ENCODE measurements at regions not wholly inside any gene's neighbourhood (a gene's known extent, or its start where the extent isn't known, plus 50 kb on each side); places are given as distances from the start of the nearest gene placed in this dataset.

DNA sequence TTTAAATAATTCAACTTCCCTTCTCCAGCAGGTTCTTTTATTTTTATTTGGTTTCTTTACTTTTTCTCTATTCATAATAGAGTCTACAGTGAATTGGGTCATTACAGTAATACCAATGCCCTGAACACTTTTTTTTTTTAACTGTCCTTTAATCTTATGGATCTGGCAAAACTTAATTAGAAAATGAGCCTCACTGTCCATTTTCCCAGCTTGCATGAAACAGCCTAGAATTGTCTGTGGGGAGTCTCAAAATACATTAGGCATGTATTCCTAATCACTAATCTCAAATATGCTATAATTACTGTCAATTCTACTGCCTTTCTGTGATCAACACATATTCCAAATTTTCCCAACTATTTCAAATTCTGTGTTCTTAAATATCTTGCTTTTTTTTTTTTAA, 406.8 kb downstream of the ANXA1 start:
- no peak for DNase-seq (ENCODE audit: low spot score)

DNA sequence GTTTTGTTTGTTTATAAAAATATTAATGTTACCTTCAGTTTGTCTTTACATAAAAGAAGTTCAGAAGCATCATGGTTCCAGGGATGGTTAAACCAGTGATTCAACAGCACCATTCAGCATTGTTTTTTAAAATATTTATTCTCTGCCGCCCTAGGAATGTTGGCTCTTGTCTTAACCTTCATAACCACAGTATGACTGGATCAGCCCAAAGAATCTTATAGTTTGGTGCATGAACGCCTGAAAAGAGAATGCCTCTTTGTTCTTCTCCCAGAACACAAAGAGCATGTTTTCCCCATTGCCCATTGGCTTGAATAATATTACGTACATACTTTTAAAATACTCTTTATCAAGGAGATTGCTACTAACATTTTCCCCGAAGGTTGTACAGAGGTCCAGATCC, 413.4 kb downstream of the ANXA1 start:
- DNase-seq (ENCODE audit: low spot score): no peak

DNA sequence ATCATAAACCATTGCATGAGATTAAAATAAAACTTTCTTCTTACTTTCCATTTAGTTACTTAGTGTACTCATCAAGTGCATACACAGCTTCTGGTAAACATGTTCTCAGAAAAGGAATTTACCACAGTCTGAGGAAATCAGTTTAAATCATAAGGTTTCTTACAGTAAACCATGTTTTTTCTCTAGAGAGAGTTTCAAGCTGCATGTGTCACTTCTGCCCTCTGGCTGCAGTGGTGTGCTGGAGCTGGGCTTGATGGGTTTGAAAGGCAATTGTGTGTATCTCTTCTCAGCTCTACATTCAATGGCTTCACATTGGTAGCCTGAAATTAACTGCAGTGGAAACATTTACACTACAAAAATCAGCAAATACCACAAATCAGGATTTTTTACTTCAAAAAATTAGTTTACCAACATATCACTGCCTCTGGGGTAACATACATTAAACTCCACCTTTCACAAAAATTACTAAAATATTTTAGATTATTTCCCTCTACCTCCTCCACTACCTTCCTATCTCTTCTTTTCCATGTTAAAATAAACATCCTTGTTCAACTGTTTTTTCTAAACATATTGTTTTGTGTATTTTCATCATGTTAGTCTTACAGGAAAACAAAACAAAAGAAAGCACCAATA, 414.3 kb downstream of the ANXA1 start:
- DNase-seq (ENCODE audit: low spot score): no peak

DNA sequence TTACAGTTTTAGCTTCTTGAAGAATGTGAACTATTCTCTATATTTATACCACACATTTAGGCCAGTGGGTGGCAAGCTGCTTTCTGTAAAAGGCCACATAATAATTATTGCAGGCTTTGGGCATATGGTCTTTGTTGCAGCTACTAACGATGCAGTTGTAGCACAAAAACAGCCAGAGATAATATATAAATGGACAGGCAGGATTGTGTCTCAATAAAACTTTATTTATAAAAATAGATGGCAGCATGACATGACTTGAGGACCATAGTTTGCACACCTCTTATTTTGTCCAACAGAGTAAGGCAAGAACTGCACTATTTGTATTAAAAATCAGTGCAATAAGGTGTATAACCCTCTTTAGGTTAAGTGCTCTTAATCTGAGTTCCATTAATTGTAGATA, 415.0 kb downstream of the ANXA1 start:
- DNase-seq (ENCODE audit: low spot score): no peak

DNA sequence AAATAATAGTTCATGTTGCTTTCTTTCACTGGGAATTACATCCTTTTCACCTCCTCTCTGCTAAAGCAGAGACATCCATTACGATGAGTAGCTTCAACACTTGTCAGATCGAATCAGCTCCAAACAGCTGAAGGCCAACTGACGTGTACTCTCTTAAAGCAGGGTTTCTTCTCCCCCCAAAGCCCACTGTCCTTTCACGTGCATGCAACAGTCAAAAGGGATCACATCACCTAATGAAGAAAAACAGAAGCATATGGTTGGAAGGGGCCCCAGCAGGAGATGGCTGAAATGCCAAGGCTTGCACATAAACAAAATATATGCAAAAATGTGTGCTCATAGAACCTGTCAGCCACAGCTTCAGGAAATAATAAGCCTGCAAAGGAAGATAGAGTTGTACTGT, 421.6 kb downstream of the ANXA1 start:
- no peak for DNase-seq (ENCODE audit: low spot score)

DNA sequence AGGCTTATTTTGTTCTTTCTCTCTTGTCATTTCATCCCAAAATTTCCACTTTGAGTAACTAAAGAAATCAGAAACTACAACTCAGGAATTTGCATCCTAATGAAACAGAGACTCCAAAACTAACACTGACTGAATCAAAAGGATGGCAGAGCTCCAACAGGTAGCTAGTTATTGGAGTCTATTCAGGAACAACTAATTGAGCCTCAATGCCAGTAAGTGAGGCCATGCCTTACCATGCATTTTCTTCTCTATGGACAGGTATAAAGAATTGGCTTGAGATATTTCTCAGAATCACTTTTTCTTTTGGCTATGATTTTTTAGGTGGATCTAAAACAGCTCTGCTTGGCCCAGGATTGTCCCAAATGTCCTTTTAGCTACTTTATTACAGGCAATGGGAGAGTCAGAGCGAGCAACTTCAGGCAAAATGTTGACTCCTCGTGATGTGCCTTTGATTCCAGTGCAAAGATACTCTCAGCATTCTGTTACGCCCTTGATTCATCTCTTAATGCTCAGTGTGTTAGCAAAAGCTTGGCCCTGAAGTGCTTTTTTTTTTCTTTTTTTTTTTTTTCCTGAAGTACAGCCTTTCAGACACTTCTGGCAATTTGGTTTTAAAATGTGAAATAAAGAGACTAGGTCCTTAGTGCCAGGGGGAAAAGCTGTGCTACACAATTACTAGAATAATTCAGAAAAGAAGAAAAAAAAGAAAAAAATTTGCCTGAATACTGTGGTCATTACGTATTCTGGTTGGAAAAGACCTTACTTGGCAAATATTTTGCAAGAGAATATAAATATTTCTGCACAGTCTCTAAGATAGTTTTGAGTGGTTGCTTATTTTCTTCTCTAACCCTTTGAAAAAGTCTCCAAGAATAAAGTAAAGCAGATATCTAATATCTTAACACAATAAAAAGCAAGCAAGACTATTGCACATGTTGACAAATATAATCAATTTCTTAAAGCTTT, 423.7 kb downstream of the ANXA1 start:
- DNase-seq (ENCODE audit: low spot score): no peak

DNA sequence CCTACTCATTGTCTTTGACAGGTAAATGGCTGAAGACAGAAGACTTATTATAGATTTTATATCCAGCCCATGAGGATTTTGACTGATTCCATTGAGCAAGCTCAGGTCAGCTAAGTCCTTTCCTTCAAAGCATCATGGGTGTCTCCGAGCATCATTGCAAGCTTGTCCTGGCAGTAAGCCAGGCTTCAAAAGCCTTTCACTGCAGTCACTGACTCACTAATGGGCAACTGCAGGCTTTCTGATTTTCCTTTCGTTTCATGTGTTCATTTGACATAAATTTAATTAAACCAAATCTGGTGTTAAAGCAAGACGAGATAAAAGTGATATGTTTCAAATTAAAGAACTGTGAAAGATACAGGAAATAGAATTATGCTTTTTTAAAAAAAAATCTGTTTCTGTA, 426.2 kb downstream of the ANXA1 start:
- DNase-seq (ENCODE audit: low spot score): no peak

DNA sequence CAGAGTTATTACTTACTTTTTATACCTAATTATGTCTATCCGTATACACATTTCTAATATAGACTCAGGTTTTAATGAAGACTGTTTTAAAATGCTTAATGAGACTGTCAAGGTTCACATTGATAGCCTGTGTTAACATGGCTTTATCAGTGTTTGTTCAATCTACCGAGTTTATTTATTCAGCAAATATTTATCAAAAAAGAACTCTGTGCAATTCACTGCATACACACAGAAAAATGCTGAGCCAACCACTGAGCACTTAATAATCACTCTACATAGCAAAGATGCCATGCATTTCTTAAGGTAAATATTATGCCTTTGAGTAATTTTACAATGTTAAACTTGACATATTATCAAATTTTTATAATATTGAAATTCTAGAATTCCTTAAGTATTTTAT, 428.2 kb downstream of the ANXA1 start:
- DNase-seq (ENCODE audit: low spot score): no peak

DNA sequence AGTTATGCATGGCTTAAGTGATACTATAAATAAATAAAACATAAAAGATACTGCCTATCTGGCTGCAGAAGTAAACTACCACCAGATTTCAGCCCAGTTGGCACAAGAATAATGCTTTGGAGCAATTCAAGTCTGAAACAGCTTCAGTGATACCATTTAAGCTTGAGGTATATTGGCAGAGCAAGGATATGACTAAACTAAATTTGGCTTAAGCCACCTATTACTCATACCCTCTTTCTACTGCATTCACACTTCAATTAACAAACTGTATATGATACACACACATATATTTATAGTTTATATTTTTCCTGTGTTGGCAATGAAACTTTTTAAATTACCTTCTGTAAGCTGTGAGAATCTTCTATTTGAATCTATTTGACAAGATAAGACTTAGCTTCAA, 431.9 kb downstream of the ANXA1 start:
- DNase-seq (ENCODE audit: low spot score): no peak

DNA sequence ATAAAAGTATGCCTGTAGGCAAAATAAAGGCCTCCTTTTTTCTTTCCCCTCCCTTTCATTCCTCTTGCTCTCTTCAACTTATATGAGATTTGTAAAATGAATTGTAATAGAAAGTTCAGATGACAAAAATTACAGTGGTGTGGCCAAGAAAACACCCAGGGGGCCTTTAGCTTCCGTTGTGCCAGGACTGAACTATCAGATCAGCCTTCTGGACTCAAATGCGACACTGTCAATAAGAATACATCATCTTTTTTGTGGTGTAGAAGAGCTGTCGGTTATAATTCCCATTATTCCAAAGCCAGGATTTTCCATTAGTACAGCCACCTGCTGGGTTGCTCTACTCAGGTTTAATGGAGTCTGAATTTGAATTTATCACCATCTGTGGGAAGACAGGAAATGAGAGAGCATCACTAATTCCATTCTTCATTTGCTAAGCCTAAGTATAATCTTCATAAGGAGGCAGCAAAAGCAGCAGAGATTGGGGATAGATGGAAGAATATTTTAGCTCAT, 443.4 kb downstream of the ANXA1 start:
- no peak for DNase-seq (ENCODE audit: low spot score)

DNA sequence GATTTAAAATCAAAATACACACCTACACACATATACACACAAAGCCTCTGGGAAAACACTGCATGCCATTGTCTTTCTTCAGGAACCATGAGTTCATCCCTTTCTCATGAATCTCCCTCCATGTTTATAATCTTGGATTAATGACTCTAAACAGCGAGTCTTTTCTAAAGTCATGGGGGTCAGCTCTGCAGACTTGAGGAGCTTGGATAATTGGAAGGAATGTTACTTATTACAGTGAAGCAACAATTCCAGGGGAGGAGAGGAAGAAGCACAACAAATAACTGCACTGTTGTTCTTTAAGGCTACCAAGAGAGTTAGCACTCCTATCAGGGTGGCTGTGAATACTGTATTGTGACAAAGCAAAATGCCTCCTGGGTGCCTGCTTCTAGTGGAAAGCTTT, 444.7 kb downstream of the ANXA1 start:
- DNase-seq (ENCODE audit: low spot score): no peak

DNA sequence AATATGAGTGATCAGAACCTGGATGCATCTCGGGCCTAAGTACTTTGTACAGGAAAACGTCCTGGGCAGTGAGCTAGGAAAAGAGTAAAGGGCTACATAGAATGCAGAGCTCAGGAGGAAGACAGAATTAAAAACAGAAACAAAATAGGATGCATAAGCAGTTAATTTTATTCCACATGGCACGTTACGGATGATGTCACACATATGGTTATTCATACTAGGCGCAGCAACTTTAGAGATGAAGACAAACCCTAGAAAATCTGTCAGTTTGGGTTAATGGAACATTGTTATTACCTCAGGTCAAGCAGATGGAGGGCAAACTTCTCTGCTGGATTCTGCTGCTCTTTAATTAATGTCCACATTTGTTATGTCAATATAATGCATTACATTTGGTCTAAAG, 445.4 kb downstream of the ANXA1 start:
- DNase-seq (ENCODE audit: low spot score): no peak

DNA sequence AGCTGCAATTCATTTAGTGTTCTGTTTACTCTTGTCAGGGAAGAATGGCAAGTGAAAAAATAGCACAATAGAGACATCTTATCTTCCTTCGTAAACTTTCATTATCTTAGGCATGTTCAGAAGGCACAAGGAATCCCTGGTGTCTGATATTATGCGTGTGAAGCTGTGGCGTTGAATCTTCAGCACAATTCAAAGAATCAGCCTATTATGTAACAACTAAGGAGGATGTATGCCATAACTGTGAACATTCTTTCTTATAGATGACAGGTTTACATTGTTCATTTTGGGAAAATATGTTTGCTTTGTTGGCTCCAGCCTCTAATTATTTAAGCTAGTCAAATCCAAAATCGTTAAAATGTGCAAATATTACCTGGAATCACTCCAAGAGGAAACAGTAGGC, 446.1 kb downstream of the ANXA1 start:
- DNase-seq (ENCODE audit: low spot score): no peak

DNA sequence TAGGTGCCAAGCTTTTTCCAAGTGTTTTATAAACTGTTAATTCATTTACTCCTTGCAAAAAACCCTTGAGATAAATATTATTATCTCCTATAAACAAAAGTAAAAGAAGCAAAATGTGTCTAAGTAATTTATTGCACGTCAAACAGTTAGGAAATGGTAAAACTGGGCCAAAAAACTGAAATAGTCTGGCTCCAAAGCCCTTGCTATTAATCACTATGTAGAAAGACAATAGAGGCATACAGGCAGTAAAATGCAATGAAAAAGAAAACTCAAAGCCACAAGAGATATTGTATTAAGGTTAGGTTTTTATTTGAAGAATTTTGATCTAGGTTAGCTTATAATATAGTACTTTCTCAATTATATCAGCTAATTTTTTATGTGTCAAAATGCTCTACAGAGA, 457.7 kb downstream of the ANXA1 start:
- no peak for DNase-seq (ENCODE audit: low spot score)

DNA sequence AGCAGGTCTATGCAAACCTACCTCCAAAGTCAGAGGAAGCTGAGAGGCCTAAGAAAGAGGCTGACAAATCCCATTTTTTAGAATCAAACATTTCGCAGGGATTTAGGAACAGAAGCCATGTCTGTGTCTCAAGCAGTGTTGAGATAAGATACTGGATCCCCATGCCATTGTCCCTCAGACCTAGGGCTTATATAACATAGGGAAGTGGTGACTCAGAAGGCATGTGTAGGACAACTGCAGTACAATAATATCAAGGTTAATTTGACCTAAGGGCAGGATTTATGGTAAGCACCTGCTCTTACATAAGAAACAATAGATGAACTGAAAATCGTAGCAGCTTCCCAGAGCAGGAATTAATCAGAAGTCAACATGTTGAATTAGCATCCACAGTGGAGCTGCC, 459.4 kb downstream of the ANXA1 start:
- DNase-seq (ENCODE audit: low spot score): no peak

DNA sequence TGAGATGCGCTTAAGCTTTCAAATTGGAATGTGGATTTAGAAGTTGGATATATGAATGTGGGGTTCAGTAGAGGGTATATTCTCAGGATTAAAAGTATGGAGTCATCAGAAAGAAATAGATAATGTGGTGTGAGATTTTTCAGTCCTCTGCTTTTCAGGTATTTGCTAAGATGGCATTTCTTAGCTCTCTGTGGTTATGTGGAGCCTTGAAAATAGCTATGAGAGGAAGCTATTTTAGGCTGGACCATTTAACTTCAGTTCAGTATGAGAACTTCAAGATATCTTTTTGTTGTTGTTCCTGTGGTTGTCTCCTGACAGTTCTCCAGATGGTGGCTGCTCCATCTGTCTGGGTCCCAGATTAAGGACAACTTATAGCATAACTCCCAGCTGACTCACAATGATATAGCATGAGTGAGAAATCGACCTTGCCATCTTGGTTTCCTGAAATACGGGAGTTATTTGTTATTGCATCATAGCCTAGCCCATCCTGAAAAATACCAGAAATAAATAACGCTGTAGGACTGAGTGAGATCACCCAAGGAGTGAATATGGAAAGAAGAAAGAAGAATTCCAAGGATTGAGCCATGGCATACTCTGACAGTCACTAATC, 461.5 kb downstream of the ANXA1 start:
- no peak for DNase-seq (ENCODE audit: low spot score)

DNA sequence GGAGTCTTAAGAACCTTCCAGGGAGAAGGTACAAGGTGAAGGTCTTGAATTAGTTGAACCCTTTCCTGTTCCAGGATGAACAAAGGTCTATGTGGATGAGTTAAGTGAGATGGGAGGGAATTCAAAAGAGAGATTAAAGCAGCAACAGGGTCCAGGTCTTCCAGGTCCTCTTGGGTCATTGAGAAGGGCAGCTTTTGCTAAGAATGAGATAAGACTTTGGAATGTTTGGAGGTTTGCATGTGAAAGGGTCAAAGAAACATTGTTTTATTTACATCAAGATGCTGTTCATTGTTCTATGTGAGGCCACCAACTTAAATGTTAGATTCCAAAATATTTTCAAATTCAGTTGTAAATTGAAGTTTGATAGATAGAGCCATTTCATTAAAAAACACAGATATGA, 463.9 kb downstream of the ANXA1 start:
- DNase-seq (ENCODE audit: low spot score): no peak

DNA sequence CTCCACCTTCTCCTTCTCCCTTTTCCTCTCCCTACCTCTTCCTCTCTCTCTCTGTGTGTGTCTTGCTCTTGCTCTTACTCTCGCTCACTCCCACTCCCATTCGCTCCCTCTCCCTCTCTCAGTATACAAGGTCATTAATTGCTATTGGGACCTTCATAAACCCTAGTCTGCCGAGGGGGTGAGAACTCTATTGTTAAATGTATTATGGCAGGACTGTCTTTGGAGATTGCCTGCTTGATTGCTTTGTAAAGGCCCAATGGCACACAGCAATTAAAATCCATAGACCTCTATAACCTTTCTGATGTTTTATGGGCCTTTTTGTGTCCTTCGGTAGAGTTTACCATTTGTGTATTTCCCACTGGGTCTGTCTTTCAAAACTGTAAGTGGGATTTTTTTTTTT, 465.9 kb downstream of the ANXA1 start:
- DNase-seq (ENCODE audit: low spot score): no peak

DNA sequence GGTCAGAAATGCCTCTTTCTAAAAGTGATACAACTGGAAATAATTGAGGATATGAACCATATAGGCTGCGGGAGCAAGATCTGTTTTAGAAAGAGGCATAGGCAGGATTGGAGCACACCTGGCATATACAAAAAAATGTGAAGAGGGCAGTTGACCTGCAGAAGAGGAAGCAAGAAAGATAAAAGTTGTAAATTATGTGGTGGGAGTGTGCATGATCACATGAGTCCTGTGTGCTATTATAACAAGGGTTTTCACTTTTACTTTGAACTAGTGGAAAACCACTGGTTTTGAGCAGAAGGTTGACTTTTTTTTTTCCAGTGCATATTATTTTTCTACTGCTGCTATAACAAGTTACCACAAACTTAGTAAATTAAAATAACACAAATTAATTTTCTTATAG, 489.3 kb downstream of the ANXA1 start:
- DNase-seq (ENCODE audit: low spot score): no peak

DNA sequence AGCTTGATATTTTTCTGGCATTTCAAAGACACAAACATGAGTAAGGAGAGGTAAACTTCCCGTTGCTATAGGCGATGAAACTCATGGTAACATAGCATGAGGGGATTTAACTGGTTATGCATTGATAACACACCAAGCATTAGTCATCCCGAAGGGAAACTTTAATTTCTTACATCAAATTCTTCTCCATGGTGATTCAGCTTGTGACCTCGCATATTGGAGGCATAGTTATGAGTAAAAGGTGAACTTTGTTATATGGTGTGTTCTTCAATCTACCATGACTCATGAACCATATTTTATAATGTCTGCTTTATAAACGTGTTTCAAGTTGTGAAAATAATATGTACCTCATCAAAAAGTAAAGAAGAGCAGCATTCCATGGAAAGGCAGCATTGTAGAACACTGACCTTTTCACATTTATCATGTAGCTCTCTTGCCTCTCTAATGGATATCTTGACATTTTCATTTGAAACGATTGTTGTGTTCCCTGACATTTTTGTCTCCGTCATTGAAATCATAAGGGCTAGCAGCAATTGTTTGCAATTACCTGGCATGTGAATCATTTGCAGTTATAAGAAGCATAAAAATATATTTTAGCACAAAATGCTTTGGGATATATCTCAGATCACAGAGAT, 491.8 kb downstream of the ANXA1 start:
- DNase-seq (ENCODE audit: low spot score): no peak

DNA sequence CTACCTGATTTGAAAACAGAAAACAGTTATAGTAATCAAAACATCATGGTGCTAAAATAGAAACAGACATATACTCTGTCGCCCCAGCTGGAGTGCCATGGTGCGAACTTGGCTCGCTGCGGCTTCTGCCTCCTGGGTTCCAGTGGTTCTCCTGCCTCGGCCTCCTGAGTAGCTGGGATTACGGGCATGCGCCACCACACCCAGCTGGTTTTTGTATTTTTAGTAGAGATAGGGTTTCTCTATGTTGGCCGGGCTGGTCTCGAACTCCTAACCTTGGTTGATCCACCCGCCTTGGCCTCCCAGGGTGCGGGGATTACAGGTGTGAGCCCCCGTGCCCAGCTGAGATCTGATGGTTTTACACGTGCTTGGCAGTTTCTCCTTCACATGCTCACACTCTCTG, 495.9 kb downstream of the ANXA1 start:
- no peak for DNase-seq (ENCODE audit: low spot score)

DNA sequence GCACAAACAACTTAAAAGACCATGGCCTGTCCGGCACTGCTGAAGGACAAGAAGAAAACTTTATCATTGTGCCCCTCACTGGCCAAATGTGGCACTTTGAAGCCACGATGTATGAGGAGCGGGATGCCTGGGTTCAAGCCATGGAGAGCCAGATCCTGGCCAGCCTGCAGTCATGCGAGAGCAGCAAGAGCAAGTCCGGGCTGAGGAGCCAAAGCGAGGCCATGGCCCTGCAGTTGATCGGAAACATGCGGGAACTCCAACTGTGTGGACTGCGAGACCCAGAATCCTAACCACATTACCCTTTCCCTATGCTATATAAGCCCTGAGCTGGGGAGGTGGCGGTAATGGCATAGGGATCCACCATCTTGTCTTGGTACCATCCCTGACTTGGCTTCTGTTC, 497.9 kb downstream of the ANXA1 start:
- no peak for DNase-seq (ENCODE audit: low spot score)

DNA sequence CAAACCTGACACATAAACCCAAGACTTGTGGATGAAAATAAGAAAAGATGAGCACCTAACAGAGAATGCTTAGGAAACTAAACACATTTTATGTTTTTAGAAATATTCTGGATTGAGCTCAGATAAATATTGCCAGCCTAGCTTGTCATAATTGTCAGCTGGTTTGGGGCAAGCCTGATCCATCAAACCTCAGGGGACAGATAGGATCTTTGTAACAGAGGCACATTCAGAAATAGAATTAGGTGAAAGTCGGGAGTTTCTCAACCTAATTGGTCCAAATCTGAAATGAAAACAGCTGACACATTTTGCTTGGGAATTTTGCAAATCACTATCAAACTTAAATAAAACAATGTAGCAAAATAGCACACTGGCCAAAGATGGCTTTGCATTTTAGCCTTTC, 503.7 kb downstream of the ANXA1 start:
- DNase-seq (ENCODE audit: low spot score): no peak

All from HuH-7.5 (cell line).